Mesothelial cell of epicardium (in vitro differentiated cells): ENCODE measurements at regions not wholly inside any gene's neighbourhood (a gene's known extent, or its start where the extent isn't known, plus 50 kb on each side); places are given as distances from the start of the nearest gene placed in this dataset.

Experiments used
- DNase-seq, 2 experiments: peaks; one replicate each; pipeline ENCODE4 v3.0.0; 2021; ENCODE audit warnings: low spot score in 2 of 2; ENCODE audit not compliant: unreplicated experiment in 2 of 2
- H3K27ac Mint-ChIP-seq: 2 replicates; pipeline ENCODE4 v1.8.0; 2021; ENCODE audit warnings: mixed read lengths
- H3K27me3 Mint-ChIP-seq: 2 replicates; pipeline ENCODE4 v1.8.0; 2021; ENCODE audit warnings: low read depth, mixed read lengths
- H3K36me3 Mint-ChIP-seq: 2 replicates; pipeline ENCODE4 v1.8.0; 2021; ENCODE audit warnings: mixed read lengths
- H3K4me1 Mint-ChIP-seq: 2 replicates; pipeline ENCODE4 v1.8.0; 2021; ENCODE audit warnings: mixed read lengths
- H3K4me3 Mint-ChIP-seq: 2 replicates; pipeline ENCODE4 v1.8.0; 2021; ENCODE audit warnings: mild to moderate bottlenecking, moderate library complexity, mixed read lengths
- H3K9me3 Mint-ChIP-seq: 2 replicates; pipeline ENCODE4 v1.8.0; 2021; ENCODE audit warnings: mixed read lengths
- TF ChIP-seq, protein P1 (sequence below): fragments of 200-600 bp; sonication (generic); IDR thresholded peaks from one replicate; pipeline ENCODE4 v1.5.0; 2021; ENCODE audit warnings: antibody characterized with exemption; ENCODE audit not compliant: unreplicated experiment

DNA sequence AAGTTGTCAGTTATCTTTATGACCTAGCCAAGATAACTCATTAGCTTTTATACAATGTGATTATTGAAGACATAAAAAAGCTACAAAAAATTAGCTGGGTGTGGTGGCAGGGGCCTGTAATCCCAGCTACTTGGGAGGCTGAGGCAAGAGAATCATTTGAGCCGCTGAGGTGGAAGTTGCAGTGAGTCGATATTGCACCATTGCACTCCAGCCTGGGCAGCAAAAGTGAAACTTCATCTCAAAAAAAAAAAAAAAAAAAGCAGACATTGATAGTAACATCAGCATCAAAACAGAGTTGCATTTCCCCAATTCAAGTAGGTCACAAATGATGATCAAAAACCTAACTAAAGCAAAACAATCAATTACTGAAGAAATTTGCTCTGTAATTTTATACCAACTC is 191.4 kb downstream of the PTGER3 start:
- no peak for DNase-seq
- Mint-ChIP-seq H3K4me3 (no peak overlapping the region), H3K36me3 (no peaks in the 10 kb centered on the region), H3K4me1 (no peaks in the 10 kb centered on the region), H3K27ac (no peak overlapping the region), H3K9me3 (peaks cover 3% of the 10 kb centered on the region), H3K27me3 (peaks cover 4% of the 10 kb centered on the region)
- TF ChIP-seq, protein P1, sequence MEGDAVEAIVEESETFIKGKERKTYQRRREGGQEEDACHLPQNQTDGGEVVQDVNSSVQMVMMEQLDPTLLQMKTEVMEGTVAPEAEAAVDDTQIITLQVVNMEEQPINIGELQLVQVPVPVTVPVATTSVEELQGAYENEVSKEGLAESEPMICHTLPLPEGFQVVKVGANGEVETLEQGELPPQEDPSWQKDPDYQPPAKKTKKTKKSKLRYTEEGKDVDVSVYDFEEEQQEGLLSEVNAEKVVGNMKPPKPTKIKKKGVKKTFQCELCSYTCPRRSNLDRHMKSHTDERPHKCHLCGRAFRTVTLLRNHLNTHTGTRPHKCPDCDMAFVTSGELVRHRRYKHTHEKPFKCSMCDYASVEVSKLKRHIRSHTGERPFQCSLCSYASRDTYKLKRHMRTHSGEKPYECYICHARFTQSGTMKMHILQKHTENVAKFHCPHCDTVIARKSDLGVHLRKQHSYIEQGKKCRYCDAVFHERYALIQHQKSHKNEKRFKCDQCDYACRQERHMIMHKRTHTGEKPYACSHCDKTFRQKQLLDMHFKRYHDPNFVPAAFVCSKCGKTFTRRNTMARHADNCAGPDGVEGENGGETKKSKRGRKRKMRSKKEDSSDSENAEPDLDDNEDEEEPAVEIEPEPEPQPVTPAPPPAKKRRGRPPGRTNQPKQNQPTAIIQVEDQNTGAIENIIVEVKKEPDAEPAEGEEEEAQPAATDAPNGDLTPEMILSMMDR: no peak

GRCh38 chr1:70863239-70863638 is 184.4 kb downstream of the PTGER3 start:
- Mint-ChIP-seq H3K9me3 (no peaks in the 10 kb centered on the region), H3K4me1 (peaks cover 2% of the 10 kb centered on the region), H3K27me3 (peaks cover 12% of the 10 kb centered on the region), H3K4me3 (no peak overlapping the region), H3K36me3 (no peaks in the 10 kb centered on the region), H3K27ac (no peak overlapping the region)
- no peak for DNase-seq
- TF ChIP-seq, protein P1: no peak

- no peaks in the 10 kb centered on the region for H3K36me3 Mint-ChIP-seq
- peaks cover 2% of the 10 kb centered on the region for H3K4me1 Mint-ChIP-seq
- TF ChIP-seq, protein P1: no peak
- H3K4me3 Mint-ChIP-seq: no peak overlapping the region
- H3K27me3 Mint-ChIP-seq: peaks cover 12% of the 10 kb centered on the region
- no peak overlapping the region for H3K27ac Mint-ChIP-seq
- H3K9me3 Mint-ChIP-seq: no peaks in the 10 kb centered on the region
- DNase-seq: no peak
Observed at GRCh38 chr1:70864302-70864701, 183.3 kb downstream of the PTGER3 start.

GRCh38 chr1:70866542-70867264 is 180.9 kb downstream of the PTGER3 start:
- no peak overlapping the region for H3K27ac Mint-ChIP-seq
- peaks cover 2% of the 10 kb centered on the region for H3K4me1 Mint-ChIP-seq
- H3K27me3 Mint-ChIP-seq: peaks cover 7% of the 10 kb centered on the region
- no peaks in the 10 kb centered on the region for H3K36me3 Mint-ChIP-seq
- DNase-seq: no peak
- no peak overlapping the region for H3K4me3 Mint-ChIP-seq
- no peaks in the 10 kb centered on the region for H3K9me3 Mint-ChIP-seq
- TF ChIP-seq, protein P1: no peak

DNA sequence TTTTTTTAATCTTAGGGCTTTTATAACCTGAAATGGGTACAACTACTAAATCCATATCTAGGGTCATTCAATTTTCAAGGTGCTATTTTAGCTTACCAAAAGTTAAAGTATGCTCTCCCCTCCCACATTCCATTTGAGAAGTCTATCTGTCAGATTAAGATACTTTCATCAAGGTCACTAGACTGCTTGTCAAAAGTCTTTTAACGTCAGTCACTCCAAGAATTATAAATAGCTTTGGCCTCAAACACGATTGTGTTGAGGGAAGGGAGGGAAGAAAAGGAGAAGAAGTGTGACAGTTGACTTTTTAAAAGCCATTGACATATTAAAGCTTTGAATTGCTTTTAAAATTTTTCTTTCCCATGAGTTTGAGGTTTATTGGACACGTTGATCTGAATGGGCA is 175.8 kb downstream of the PTGER3 start:
- Mint-ChIP-seq H3K4me1 (peaks cover 12% of the 10 kb centered on the region), H3K9me3 (peaks cover 5% of the 10 kb centered on the region), H3K27me3 (no peaks in the 10 kb centered on the region), H3K36me3 (no peaks in the 10 kb centered on the region), H3K4me3 (no peak overlapping the region), H3K27ac (no peak overlapping the region)
- TF ChIP-seq, protein P1: no peak
- DNase-seq: no peak
